IPS DF 6.9 (cell line): ENCODE measurements at regions not wholly inside any gene's neighbourhood (a gene's known extent, or its start where the extent isn't known, plus 50 kb on each side); places are given as distances from the start of the nearest gene placed in this dataset.
"Not testable (repeated sequence)": the region's sequence is repeated elsewhere in the genome, so short reads cannot be mapped to it uniquely, and the experiment has no call there.

Source experiments
- DNase-seq: peaks from one replicate; pipeline ENCODE4 v3.0.0-alpha.2; 2013; ENCODE audit warnings: low read depth, low spot score
- H3K27ac ChIP-seq: one replicate; pipeline ENCODE4 v1.5.1; 2013; ENCODE audit warnings: low read length, control low read depth
- H3K27me3 ChIP-seq: 2 replicates; pipeline ENCODE4 v1.6.1; 2013; ENCODE audit warnings: mild to moderate bottlenecking, low read length; ENCODE audit not compliant: control insufficient read depth, insufficient read depth
- H3K36me3 ChIP-seq: 2 replicates; pipeline ENCODE4 v1.6.1; 2013; ENCODE audit warnings: low read length; ENCODE audit not compliant: control insufficient read depth, insufficient read depth
- H3K4me1 ChIP-seq: 2 replicates; pipeline ENCODE4 v1.6.1; 2013; ENCODE audit warnings: low read length; ENCODE audit not compliant: control insufficient read depth, insufficient read depth
- H3K4me3 ChIP-seq: 2 replicates; pipeline ENCODE4 v1.5.1; 2013; ENCODE audit warnings: mild to moderate bottlenecking, low read length
- H3K9me3 ChIP-seq: 2 replicates; pipeline ENCODE4 v1.6.1; 2013; ENCODE audit warnings: low read length, inconsistent platforms; ENCODE audit not compliant: control insufficient read depth, insufficient read depth
- WGBS: extraction: QIAGEN DNeasy Blood & Tissue Kit; methylation state at CpG from one replicate; pipeline ENCODE4 v1.1.7; 2013; ENCODE audit warnings: mixed read lengths, missing lambda C conversion rate; ENCODE audit not compliant: insufficient read length, insufficient coverage; 5-methylcytosine and 5-hydroxymethylcytosine counted together

DNA sequence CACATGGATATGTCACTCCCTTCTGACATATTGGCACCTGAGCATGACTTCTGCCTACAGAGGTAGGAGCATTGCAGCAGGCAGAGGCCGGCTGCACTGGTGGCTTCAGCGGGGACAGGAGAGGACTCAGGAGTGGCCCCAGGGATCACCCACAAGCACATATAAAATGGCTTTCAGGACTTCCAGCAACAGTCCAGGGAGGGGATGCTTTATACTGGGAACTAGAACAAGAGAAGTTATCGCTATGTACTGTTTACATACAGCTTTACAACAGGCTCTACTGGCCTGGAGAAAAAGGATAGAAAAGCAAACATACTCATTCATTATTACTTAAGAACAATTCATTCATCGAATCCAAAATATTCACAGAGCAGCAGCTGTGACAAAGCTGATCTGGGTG is 337.8 kb downstream of the THBS2 start:
- H3K9me3 ChIP-seq = no peaks in the 10 kb centered on the region
- H3K27ac ChIP-seq = no peak overlapping the region
- no CpG with 5 or more reads among the region's 4 CpGs for WGBS
- H3K36me3 ChIP-seq = no peaks in the 10 kb centered on the region
- no peaks in the 10 kb centered on the region for H3K4me1 ChIP-seq
- H3K27me3 ChIP-seq = no peaks in the 10 kb centered on the region
- H3K4me3 ChIP-seq = no peak overlapping the region
- no peak for DNase-seq

DNA sequence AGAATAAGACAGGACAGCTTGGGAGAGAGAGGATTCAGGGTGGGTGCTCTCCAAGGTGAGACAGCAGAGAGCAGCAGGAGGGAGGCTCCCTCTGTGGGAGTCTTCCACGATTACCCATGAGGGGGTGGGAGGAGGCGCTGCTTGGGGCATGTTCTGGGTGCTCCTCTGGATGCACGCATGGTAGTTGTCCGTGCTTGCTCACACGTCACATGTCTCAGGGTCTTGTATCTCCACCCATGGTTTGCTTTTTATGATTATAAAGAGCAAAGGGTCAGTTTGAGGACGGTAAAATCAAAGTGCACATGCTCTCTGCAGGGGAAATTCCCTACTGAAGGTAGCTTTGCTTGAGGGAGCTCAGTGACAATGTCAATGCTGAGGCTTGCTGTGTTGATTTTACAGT is 338.4 kb downstream of the THBS2 start:
- H3K4me3 ChIP-seq = no peak overlapping the region
- no CpG with 5 or more reads among the region's 6 CpGs for WGBS
- no peak for DNase-seq
- no peak overlapping the region for H3K27ac ChIP-seq
- no peaks in the 10 kb centered on the region for H3K27me3 ChIP-seq
- no peaks in the 10 kb centered on the region for H3K9me3 ChIP-seq
- no peaks in the 10 kb centered on the region for H3K4me1 ChIP-seq
- H3K36me3 ChIP-seq = no peaks in the 10 kb centered on the region

GRCh38 chr6:168913866-168914469 is 339.7 kb downstream of the THBS2 start:
- Histone ChIP-seq H3K27me3 (no peaks in the 10 kb centered on the region), H3K4me1 (no peaks in the 10 kb centered on the region), H3K9me3 (no peaks in the 10 kb centered on the region), H3K4me3 (no peak overlapping the region), H3K36me3 (no peaks in the 10 kb centered on the region), H3K27ac (no peak overlapping the region)
- no CpG with 5 or more reads among the region's 12 CpGs for WGBS
- DNase-seq = no peak

- not testable (repeated sequence) for H3K4me1 ChIP-seq, DNase-seq, H3K9me3 ChIP-seq, H3K27me3 ChIP-seq, H3K27ac ChIP-seq, H3K36me3 ChIP-seq, H3K4me3 ChIP-seq
- no CpG with 5 or more reads among the region's 11 CpGs for WGBS
These were observed 340.3 kb downstream of the THBS2 start for GRCh38 chr6:168913231-168913865.

GRCh38 chr6:168909288-168909687 is 344.4 kb downstream of the THBS2 start:
- DNase-seq = no peak
- WGBS = no CpG with 5 or more reads among the region's 10 CpGs
- no peaks in the 10 kb centered on the region for H3K4me1 ChIP-seq
- H3K9me3 ChIP-seq = no peaks in the 10 kb centered on the region
- no peak overlapping the region for H3K27ac ChIP-seq
- H3K27me3 ChIP-seq = no peaks in the 10 kb centered on the region
- no peaks in the 10 kb centered on the region for H3K36me3 ChIP-seq
- no peak overlapping the region for H3K4me3 ChIP-seq

DNA sequence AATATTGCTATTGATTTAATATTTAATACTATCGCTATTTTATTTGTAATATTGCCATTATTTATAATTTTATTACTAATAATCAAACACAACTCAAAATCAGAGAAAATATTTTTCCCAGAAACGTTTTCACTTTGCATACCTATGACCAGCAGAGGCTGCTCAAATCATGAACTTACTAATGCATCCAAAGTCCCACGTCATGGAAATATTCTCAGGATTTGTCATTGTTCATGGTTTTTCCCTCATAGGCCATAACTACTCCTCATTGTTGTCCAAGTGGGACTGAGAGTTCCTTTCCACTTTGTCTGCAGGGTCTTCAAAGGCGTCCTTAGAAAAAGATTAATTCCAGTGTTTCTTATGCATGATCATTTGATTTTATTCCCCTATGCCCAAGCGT is 344.8 kb downstream of the THBS2 start:
- no CpG with 5 or more reads among the region's 5 CpGs for WGBS
- DNase-seq = no peak

GRCh38 chr6:168908166-168908565 is 345.5 kb downstream of the THBS2 start:
- Histone ChIP-seq H3K27ac (no peak overlapping the region), H3K27me3 (no peaks in the 10 kb centered on the region), H3K4me3 (no peak overlapping the region), H3K36me3 (no peaks in the 10 kb centered on the region), H3K4me1 (0 out of 2 replicates have a peak, but pooled peaks cover 2% of the 10 kb centered on the region), H3K9me3 (no peaks in the 10 kb centered on the region)
- no CpG with 5 or more reads among the region's 5 CpGs for WGBS
- no peak for DNase-seq

More for the DNA sequence above, 344.8 kb downstream of the THBS2 start:
- Histone ChIP-seq H3K27me3 (no peaks in the 10 kb centered on the region), H3K36me3 (no peaks in the 10 kb centered on the region), H3K4me3 (no peak overlapping the region), H3K4me1 (no peaks in the 10 kb centered on the region), H3K27ac (no peak overlapping the region), H3K9me3 (no peaks in the 10 kb centered on the region)

DNA sequence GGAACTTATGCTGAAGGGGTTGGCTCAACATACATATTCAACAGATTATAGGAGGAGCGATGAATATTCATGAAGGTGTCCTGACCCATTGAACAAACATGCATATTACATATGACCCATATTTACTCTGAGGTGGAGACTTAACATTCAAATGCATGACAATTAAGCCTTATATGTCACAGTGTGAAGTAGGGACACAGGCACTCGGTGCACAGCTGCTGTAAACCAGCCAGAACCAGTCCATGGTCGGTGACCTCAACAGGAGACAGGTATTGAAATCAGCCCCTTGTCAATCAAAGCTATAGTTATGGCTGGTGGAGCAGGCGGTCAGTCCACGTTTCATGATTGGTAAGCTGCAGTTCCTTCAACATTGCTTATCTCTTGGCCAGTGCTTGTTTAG is 347.3 kb downstream of the THBS2 start:
- Histone ChIP-seq H3K27me3 (no peaks in the 10 kb centered on the region), H3K4me3 (no peak overlapping the region), H3K4me1 (0 out of 2 replicates have a peak, but pooled peaks cover 2% of the 10 kb centered on the region), H3K9me3 (no peaks in the 10 kb centered on the region), H3K36me3 (no peaks in the 10 kb centered on the region), H3K27ac (no peak overlapping the region)
- no CpG with 5 or more reads among the region's 5 CpGs for WGBS
- DNase-seq = no peak

DNA sequence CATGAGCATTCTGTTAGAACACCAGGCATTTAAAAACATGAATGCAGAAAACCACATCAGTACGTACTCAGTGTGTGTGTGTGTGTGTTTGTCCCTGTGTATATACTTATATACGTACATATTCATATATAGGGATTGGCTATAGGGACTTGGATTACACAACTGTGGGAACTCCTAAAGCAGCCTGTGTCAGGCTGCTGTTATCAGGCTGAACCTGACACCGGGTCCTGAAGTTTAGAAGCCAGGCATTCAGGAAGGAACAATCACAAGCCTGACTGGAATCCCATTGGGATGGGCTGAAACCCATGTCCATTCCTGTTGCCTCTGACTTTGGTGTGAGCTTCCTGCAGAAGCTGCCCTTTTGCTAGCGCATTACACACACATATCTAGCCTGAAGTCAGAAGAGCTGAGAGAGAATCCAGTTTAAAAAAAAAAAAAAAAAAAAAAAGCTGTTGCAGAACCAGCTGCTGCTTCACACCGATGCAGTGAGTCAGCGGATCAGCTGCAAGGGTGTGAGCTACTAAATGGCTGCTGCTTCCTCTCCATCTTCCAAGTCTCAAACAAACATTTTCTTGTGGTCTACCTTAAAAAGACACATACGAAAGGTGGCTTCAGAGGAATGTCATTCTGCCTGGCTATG is 348.1 kb downstream of the THBS2 start:
- H3K27me3 ChIP-seq = no peaks in the 10 kb centered on the region
- WGBS = no CpG with 5 or more reads among the region's 7 CpGs
- no peak for DNase-seq
- H3K4me1 ChIP-seq = 0 out of 2 replicates have a peak, but pooled peaks cover 2% of the 10 kb centered on the region
- H3K36me3 ChIP-seq = no peaks in the 10 kb centered on the region
- no peak overlapping the region for H3K4me3 ChIP-seq
- H3K27ac ChIP-seq = no peak overlapping the region
- no peaks in the 10 kb centered on the region for H3K9me3 ChIP-seq

- Histone ChIP-seq H3K9me3 (no peaks in the 10 kb centered on the region), H3K27me3 (no peaks in the 10 kb centered on the region), H3K27ac (no peak overlapping the region), H3K4me1 (0 out of 2 replicates have a peak, but pooled peaks cover 2% of the 10 kb centered on the region), H3K36me3 (no peaks in the 10 kb centered on the region), H3K4me3 (no peak overlapping the region)
- WGBS = no CpG with 5 or more reads among the region's 17 CpGs
- no peak for DNase-seq
These were observed 349.9 kb downstream of the THBS2 start for GRCh38 chr6:168903613-168904345.
